GM21717 (cell line): ENCODE measurements at regions not wholly inside any gene's neighbourhood (a gene's known extent, or its start where the extent isn't known, plus 50 kb on each side); places are given as distances from the start of the nearest gene placed in this dataset.

Source experiments
- ATAC-seq: cut with Tn5 transposase; IDR thresholded peaks from one replicate; pipeline ENCODE4 v1.9.1; 2021; ENCODE audit warnings: mild to moderate bottlenecking, moderate library complexity; ENCODE audit not compliant: unreplicated experiment

- ATAC-seq, result no peak
Measured at GRCh38 chr13:79681069-79681468, 200.1 kb downstream of the NDFIP2 start.

- no peak for ATAC-seq
Measured at GRCh38 chr13:79680485-79680884, 199.5 kb downstream of the NDFIP2 start.

GRCh38 chr13:79679334-79679733 lies 198.4 kb downstream of the NDFIP2 start:
- peak; percentile 78 for ATAC-seq

DNA sequence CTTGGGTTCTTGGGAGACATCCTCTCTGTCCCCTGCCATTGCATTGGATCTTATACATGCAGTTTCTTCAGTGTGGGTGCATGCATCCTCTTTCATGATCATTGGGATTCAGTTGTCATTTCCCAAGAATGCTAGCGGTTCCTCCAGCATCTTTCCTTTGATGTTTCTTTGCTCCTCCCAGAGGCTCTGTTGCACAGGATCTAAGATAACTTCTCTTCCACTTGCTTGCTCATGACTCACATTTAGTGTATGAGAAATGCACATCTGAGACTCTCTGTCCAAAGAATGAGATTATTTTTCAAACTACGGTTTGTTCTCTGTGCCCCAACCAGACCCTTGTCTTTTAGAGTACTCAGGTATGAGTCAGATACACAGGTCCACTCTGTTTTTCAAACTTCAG lies 197.1 kb downstream of the NDFIP2 start:
- ATAC-seq, result no peak

DNA sequence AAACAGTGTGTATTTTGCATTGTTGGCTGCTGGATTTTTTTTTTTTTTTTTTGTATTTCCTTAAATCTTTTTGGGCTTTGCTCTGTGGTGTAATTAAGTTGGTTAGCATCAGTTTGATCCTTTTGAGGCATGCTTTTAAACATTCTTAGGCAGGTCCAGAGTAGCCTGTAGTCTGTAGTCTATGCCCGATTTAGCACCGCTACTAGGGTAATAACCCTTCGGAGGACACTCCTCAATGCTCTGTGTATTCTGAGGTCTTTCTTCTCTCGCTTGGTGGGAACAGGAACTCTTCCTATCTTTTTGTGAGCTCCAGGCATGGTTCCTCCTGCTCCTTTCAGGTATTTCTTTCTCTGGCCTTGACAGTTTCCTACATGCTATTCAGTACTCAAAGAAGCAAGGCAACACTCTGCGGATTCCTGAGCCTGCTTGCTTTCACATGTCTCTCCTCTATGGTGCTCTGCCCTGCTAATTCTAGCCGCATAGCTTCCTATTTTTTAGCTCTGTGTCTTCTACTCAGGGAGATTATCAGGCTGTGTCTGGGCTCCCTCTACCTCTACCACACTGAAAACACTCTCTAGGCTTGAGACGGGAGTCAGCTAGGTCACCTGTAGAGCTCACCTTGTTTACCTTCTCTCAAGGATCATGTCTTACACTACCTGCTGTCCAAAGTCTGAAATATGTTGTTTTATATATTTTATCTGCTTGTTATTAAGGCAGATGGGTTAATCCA lies 195.1 kb downstream of the NDFIP2 start:
- ATAC-seq, result no peak

DNA sequence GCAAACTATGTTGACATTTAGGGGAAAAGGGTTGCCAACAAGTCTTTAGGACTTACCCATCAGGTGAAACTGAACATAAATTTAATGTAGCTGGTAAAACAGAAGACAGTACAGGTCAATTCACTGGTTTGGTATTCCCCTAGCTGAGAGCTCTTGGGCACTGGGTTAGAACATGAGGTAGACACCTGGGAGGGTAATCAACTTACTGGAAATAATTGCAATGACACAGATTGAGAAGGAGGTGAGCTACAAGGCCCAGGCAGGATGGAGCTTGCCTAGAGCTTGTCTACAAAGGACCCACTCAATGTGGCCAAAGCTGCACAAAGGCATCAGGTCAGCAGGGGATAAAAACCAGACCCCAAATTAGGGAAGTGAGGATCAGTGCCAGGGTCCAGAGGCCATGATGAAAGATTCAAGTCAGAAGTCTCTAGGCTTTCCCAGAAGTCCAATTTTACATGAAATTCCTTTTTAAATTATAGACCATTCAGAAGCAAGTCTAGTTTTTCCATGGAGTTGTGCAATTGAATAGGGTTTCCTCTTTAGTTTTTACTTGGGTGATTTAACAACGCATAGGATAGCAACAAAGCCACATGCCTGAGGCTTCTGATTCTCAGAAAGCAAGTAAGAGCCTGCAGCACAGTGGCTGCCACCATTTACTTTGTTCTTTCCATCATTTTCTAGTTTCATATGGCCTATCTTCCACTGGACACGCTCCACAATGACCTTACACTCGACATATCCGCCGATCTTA lies 194.0 kb downstream of the NDFIP2 start:
- no peak for ATAC-seq

DNA sequence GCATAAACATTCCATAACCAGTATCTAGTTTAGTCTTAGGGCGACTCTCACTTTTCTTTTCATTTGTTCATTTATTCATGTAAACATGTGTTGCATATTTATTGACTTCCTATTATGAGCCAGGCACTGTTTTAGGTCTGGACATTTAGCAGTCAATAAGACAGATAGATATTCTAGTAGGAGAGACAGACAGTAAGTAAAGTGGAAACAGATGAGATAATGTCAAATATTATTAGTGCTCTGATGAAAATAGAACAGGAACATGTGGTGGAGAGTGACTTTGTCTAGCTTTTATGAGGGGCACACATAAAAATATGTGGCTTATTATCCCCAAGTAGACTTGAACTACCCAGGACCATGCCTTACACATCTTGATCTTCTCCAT lies 193.0 kb downstream of the NDFIP2 start:
- no peak for ATAC-seq

GRCh38 chr13:79673310-79673992 lies 192.5 kb downstream of the NDFIP2 start:
- ATAC-seq, result no peak

- ATAC-seq, result no peak
Measured at GRCh38 chr13:79671420-79671819, 190.5 kb downstream of the NDFIP2 start.

DNA sequence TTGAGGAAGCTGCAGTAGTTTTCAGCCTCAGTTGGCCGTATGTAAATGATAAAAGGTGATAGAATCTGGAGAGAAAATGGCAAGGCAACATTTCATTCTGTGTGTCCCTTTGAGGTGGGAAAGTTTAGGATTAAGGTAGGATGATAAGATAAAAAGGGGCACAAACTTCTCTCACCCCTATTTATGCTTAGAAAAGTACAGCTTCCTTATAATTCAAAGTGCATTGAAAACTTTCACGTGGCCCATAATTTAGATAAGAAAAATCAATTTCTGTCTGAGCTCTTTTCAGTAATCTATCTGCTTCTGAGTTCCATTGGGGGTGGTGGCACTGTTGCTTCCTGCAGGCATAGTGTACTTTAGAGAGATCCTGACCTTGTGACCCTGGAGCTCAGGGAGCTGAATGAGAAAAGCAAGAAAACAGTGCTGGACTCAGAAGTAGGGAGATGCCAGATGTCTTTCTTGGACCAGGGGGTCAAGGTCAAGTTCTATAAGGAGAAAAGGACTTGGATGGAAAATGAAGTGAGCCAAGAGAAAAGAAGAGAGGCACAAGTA lies 187.3 kb downstream of the NDFIP2 start:
- no peak for ATAC-seq

DNA sequence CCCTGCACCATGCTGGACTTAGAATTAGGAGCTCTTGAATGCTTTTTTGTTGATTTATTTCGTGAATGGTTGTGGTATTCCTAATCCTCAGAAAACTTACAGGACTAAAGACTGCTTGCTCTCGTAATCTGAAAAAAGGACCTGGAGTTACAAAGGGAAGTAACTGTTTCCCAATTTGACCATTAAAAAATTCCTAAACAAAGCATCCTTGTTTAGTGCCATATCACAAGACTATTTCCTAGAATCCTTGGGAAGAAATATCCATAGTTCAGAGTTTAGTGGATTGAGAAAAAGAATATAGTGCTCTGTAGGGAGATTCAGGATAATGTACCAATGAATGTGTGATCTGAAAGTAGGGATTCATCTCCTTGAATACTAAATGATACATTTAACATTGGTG lies 186.8 kb downstream of the NDFIP2 start:
- ATAC-seq, result no peak

DNA sequence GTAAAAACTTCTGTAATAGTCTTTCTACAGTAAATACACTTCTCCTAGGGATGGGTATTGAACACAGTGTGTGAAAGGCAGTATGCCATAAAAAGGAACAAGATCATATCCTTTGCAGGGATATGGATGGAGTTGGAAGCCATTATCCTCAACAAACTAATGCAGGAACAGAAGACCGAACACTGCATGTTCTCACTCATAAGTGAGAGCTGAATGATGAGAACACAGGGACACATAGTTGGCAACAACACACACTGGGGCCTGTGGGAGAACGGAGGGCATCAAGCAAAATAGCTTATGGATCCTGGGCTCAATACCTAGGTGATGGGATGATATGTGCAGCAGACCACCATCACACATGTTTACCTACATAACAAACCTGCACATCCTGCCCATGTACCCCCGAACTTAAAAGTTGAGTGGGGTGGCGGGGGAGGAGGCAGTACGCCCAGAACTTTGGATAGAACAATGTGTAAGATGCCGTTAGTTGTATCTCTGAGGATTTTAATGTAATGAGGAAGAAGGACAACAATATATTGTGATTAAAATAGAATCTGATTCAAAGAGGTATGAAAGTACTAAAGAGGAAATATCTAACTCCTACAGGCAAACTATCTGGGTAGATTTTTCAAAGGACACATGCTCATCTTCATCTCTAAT lies 183.2 kb downstream of the NDFIP2 start:
- ATAC-seq, result no peak

DNA sequence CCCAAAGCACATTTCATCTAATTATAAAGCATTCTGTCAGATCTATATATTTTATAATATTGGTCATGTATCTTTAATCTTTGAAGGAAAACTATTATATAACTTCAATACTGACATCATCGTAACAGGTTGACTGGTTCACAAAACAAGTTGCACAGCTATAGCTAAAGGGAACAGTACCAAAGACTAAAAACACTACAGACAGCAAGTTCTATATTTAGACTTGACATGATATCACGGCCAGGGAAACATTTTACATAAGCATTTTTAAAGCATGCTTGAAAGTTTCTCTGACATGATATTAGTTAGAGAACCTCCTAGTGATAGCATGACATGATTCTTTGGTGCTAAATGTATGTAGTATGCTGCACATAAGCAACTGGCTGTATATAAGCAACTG lies 182.5 kb downstream of the NDFIP2 start:
- ATAC-seq, result no peak

DNA sequence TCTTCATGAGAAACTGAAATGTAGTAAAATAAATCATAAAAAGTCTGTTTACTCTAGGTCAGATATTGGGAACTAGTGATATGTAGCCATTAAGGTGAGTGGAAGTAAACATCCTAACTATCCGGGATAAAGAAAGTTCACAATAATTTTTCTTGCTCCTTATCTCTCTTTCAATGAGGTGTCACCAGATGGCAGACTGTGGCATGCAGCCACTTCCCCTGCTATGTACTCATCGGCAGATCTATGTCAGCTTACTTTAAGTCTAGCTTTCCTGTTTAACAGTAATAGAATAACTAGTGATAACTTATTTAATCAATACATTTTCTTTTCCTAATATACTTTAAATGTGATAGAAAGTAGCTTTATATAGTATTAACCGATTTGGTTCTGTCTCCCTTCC lies 181.9 kb downstream of the NDFIP2 start:
- no peak for ATAC-seq

DNA sequence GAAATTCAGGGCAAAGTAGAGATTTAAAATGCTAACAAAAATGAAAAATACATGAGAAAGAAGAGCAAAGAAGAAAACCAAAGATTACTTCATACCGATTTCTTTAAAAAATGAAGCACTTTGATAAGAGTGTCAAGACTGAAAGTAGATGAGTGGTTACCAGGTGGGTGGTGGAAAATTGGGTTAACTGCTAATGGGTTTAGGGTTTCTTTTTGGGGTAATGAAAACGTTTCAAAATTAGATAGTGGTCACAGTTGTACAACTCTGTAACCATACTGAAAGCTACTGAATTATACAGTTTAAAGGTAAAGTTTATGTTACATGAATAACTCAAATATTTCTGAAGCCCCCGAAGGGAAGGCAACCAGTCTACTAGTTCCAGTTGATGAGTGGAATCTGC lies 179.4 kb downstream of the NDFIP2 start:
- ATAC-seq, result peak; percentile 87

GRCh38 chr13:79659121-79659521 lies 178.2 kb downstream of the NDFIP2 start:
- ATAC-seq, result no peak

- no peak for ATAC-seq
Measured at GRCh38 chr13:79658333-79658975, 177.5 kb downstream of the NDFIP2 start.

DNA sequence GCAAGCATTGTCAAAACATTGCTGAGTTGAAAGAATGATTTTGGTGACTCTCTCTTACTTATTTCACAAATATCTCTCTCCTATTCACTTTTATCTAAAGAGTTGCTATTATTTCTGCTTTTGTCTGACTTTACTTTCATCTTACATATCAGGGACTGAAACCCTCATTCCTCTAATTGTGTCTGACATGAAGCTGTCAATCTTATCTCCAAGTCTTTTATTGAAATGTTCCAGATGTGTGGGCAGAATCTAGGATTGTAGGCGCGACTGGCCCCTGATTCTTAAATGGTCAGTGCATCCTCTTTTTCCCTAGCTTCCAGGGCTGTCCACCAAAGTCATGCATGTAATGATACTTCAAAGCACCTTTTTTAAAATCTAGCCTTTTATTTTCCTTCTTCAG lies 174.6 kb downstream of the NDFIP2 start:
- ATAC-seq, result no peak

GRCh38 chr13:79654520-79654919 lies 173.6 kb downstream of the NDFIP2 start:
- ATAC-seq, result no peak

GRCh38 chr13:79650688-79651087 lies 169.7 kb downstream of the NDFIP2 start:
- no peak for ATAC-seq

GRCh38 chr13:79648191-79648590 lies 167.2 kb downstream of the NDFIP2 start:
- no peak for ATAC-seq
